Loucy (cell line): ENCODE measurements at regions not wholly inside any gene's neighbourhood (a gene's known extent, or its start where the extent isn't known, plus 50 kb on each side); places are given as distances from the start of the nearest gene placed in this dataset.

Experiments
- H2AFZ ChIP-seq: fragments of 200-600 bp; sonication (generic); 2 replicates; pipeline ENCODE4 v1.6.0; 2016; ENCODE audit warnings: antibody characterized with exemption, mild to moderate bottlenecking, low read length, moderate library complexity
- H3F3A ChIP-seq: fragments of 200-600 bp; 2 replicates; pipeline ENCODE4 v1.6.0; 2016; ENCODE audit warnings: antibody characterized with exemption, low read depth, mild to moderate bottlenecking
- H3K27me3 ChIP-seq: fragments of 200-600 bp; sonication (generic); 2 replicates; pipeline ENCODE4 v1.6.1; 2014; ENCODE audit warnings: low read length, mild to moderate bottlenecking; ENCODE audit not compliant: insufficient read depth, poor library complexity, severe bottlenecking
- H3K36me3 ChIP-seq: fragments of 200-600 bp; sonication (generic); 2 replicates; pipeline ENCODE4 v1.6.1; 2016; ENCODE audit warnings: low read length; ENCODE audit not compliant: insufficient read depth
- H3K4me1 ChIP-seq: fragments of 200-600 bp; sonication (generic); 2 replicates; pipeline ENCODE4 v1.5.1; 2014; ENCODE audit warnings: low read length, mild to moderate bottlenecking; ENCODE audit not compliant: insufficient read depth, poor library complexity, severe bottlenecking
- H3K4me2 ChIP-seq: fragments of 200-600 bp; sonication (generic); 2 replicates; pipeline ENCODE4 v1.6.0; 2014; ENCODE audit warnings: antibody characterized with exemption, low read length, low read depth, mild to moderate bottlenecking; ENCODE audit not compliant: poor library complexity, severe bottlenecking
- H3K4me3 ChIP-seq: fragments of 200-600 bp; sonication (generic); 2 replicates; pipeline ENCODE4 v1.5.1; 2014; ENCODE audit warnings: low read length, mild to moderate bottlenecking, mixed read lengths; ENCODE audit not compliant: poor library complexity, severe bottlenecking
- H3K79me2 ChIP-seq: fragments of 200-600 bp; sonication (generic); 2 replicates; pipeline ENCODE4 v1.6.1; 2014; ENCODE audit warnings: low read length; ENCODE audit not compliant: insufficient read depth
- H3K9ac ChIP-seq: fragments of 200-600 bp; sonication (generic); 2 replicates; pipeline ENCODE4 v1.6.0; 2014; ENCODE audit warnings: mild to moderate bottlenecking, low read depth, low read length, moderate library complexity; ENCODE audit not compliant: poor library complexity, severe bottlenecking
- H3K9me2 ChIP-seq: fragments of 200-600 bp; sonication (generic); replicated peaks from 2 replicates; pipeline ENCODE4 v1.6.1; 2016; ENCODE audit warnings: low read depth, low read length, mixed read lengths
- H3K9me3 ChIP-seq: fragments of 200-600 bp; sonication (generic); 2 replicates; pipeline ENCODE4 v1.6.1; 2014; ENCODE audit warnings: mild to moderate bottlenecking, antibody characterized with exemption, low read length, low read depth; ENCODE audit not compliant: insufficient read depth
- H4K20me1 ChIP-seq: fragments of 200-600 bp; sonication (generic); 2 replicates; pipeline ENCODE4 v1.6.0; 2014; ENCODE audit warnings: antibody characterized with exemption, low read length, mild to moderate bottlenecking; ENCODE audit not compliant: insufficient read depth, poor library complexity, severe bottlenecking
- EZH2phosphoT487 ChIP-seq: fragments of 200-600 bp; IDR thresholded peaks from 2 replicates; pipeline ENCODE4 v1.6.1; 2018; ENCODE audit warnings: antibody characterized with exemption, mild to moderate bottlenecking, moderate library complexity, borderline replicate concordance
- TF ChIP-seq, protein P1 (sequence below): fragments of 200-600 bp; sonication (generic); conservative IDR thresholded peaks from 2 replicates; pipeline ENCODE4 v1.5.1; 2014; ENCODE audit warnings: mild to moderate bottlenecking, antibody characterized with exemption, low read length

DNA sequence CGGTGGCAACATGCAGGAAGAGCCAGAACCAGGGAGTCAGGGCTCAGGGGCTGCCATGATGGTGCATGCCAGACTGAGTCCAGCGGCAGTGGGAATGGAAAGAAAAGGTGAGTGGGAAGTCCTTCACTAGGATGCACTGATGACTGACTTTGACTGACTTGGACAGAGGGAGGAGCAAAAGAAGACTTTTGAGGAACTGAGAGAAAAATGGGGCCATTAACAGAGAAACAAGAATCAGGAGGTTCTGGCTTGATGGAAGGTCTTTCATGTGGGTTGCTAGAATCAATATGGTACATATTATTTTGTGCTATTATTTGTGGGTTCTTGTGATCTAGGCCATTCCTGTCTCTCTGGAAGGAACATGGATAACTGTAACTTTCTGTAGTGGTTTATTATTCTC, 454.6 kb upstream of the PROX1 start:
- TF ChIP-seq EZH2phosphoT487, result no peak
- TF ChIP-seq, protein P1, sequence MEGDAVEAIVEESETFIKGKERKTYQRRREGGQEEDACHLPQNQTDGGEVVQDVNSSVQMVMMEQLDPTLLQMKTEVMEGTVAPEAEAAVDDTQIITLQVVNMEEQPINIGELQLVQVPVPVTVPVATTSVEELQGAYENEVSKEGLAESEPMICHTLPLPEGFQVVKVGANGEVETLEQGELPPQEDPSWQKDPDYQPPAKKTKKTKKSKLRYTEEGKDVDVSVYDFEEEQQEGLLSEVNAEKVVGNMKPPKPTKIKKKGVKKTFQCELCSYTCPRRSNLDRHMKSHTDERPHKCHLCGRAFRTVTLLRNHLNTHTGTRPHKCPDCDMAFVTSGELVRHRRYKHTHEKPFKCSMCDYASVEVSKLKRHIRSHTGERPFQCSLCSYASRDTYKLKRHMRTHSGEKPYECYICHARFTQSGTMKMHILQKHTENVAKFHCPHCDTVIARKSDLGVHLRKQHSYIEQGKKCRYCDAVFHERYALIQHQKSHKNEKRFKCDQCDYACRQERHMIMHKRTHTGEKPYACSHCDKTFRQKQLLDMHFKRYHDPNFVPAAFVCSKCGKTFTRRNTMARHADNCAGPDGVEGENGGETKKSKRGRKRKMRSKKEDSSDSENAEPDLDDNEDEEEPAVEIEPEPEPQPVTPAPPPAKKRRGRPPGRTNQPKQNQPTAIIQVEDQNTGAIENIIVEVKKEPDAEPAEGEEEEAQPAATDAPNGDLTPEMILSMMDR, result no peak
- Histone ChIP-seq H3K9me3 (no peaks in the 10 kb centered on the region), H3K27me3 (no peaks in the 10 kb centered on the region), H3K4me2 (no peak overlapping the region), H3K79me2 (no peaks in the 10 kb centered on the region), H3K9me2 (no peaks in the 10 kb centered on the region), H3K4me3 (no peak overlapping the region), H3K36me3 (no peaks in the 10 kb centered on the region), H4K20me1 (no peaks in the 10 kb centered on the region), H2AFZ (no peak overlapping the region), H3K4me1 (no peaks in the 10 kb centered on the region), H3K9ac (no peak overlapping the region), H3F3A (no peaks in the 10 kb centered on the region)

DNA sequence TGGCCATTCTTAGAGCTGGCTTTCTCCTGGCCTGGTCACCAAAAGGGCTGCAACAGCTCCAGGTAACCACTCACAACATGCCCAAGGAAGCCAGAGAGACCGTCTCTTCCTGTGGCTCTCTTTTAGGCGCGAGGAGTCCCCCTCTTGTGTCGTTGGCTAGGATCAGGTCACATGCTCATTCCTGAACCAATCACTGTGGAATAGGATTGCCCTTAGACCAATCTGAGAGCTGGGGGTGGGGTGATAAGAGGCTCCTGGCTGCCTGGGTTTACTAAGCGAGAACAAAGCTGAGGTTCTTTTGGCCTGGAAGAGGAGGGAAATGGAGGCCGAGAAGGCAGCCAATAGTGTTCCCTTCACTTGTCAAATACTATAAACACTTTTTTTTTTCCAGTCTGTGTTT, 452.1 kb upstream of the PROX1 start:
- H3K27me3 ChIP-seq, result no peaks in the 10 kb centered on the region
- H3K4me2 ChIP-seq, result no peak overlapping the region
- H4K20me1 ChIP-seq, result no peaks in the 10 kb centered on the region
- H3K4me3 ChIP-seq, result no peak overlapping the region
- no peaks in the 10 kb centered on the region for H3K36me3 ChIP-seq
- H3F3A ChIP-seq, result no peaks in the 10 kb centered on the region
- H3K9me2 ChIP-seq, result no peaks in the 10 kb centered on the region
- TF ChIP-seq, protein P1, result no peak
- no peak for TF ChIP-seq EZH2phosphoT487
- no peak overlapping the region for H3K9ac ChIP-seq
- no peaks in the 10 kb centered on the region for H3K4me1 ChIP-seq
- no peak overlapping the region for H2AFZ ChIP-seq
- no peaks in the 10 kb centered on the region for H3K79me2 ChIP-seq
- no peaks in the 10 kb centered on the region for H3K9me3 ChIP-seq

DNA sequence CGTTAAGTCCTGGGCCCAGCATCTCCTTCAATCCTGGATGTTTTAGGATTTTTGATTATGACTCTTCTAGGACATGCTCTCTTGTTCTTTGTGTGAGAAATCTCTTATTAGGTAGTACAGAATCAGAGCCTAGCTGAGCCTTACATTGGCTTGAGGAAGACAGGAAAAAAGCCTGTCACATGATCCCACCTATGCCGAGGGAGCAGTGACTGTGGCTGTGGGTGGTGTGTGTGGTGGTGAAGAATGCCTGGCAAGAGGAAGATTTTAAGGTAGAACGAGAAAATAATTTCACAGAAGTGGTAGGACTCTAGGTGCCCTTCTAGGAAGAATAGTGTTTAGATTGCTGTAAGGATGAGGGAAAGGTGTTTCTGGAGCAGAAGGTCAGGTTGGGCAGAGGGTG, 449.5 kb upstream of the PROX1 start:
- Histone ChIP-seq H3K9ac (no peak overlapping the region), H3F3A (no peaks in the 10 kb centered on the region), H2AFZ (no peak overlapping the region), H3K9me2 (no peaks in the 10 kb centered on the region), H3K27me3 (no peaks in the 10 kb centered on the region), H3K79me2 (no peaks in the 10 kb centered on the region), H4K20me1 (no peaks in the 10 kb centered on the region), H3K4me2 (no peak overlapping the region), H3K9me3 (no peaks in the 10 kb centered on the region), H3K36me3 (no peaks in the 10 kb centered on the region), H3K4me1 (no peaks in the 10 kb centered on the region), H3K4me3 (no peak overlapping the region)
- TF ChIP-seq, protein P1, result no peak
- no peak for TF ChIP-seq EZH2phosphoT487
